ENCODE measurements at regions not wholly inside any gene's neighbourhood (a gene's known extent, or its start where the extent isn't known, plus 50 kb on each side); places are given as distances from the start of the nearest gene placed in this dataset.

GRCh38 chr10:21263839-21264238, 261.6 kb downstream of the SKIDA1 start:
- no peak for TF ChIP-seq CTCF (IDR thresholded peaks at IDR 0.05; ENCODE audit: extremely low read depth, missing control alignments)
- DNase-seq (ENCODE audit: low spot score) = no peak

- no peak for DNase-seq (ENCODE audit: low spot score)
- TF ChIP-seq CTCF (IDR thresholded peaks at IDR 0.05; ENCODE audit: extremely low read depth, missing control alignments) = no peak
Measured at GRCh38 chr10:21263263-21263803, 262.1 kb downstream of the SKIDA1 start.

GRCh38 chr10:21261842-21262294, 263.6 kb downstream of the SKIDA1 start:
- no peak for DNase-seq (ENCODE audit: low spot score)
- no peak for TF ChIP-seq CTCF (IDR thresholded peaks at IDR 0.05; ENCODE audit: extremely low read depth, missing control alignments)

- no peak for TF ChIP-seq CTCF (IDR thresholded peaks at IDR 0.05; ENCODE audit: extremely low read depth, missing control alignments)
- no peak for DNase-seq (ENCODE audit: low spot score)
Measured at GRCh38 chr10:21260506-21261149, 264.9 kb downstream of the SKIDA1 start.

GRCh38 chr10:21260066-21260465, 265.4 kb downstream of the SKIDA1 start:
- no peak for DNase-seq (ENCODE audit: low spot score)
- no peak for TF ChIP-seq CTCF (IDR thresholded peaks at IDR 0.05; ENCODE audit: extremely low read depth, missing control alignments)

GRCh38 chr10:21257919-21258318, 267.6 kb downstream of the SKIDA1 start:
- no peak for TF ChIP-seq CTCF (IDR thresholded peaks at IDR 0.05; ENCODE audit: extremely low read depth, missing control alignments)
- DNase-seq (ENCODE audit: low spot score) = no peak

- TF ChIP-seq CTCF (IDR thresholded peaks at IDR 0.05; ENCODE audit: extremely low read depth, missing control alignments) = no peak
- DNase-seq (ENCODE audit: low spot score) = no peak
Measured at GRCh38 chr10:21257191-21257590, 268.3 kb downstream of the SKIDA1 start.

Measured in GM20000 (cell line).